SK-N-SH (cell line): ENCODE measurements at regions not wholly inside any gene's neighbourhood (a gene's known extent, or its start where the extent isn't known, plus 50 kb on each side); places are given as distances from the start of the nearest gene placed in this dataset.

Source experiments
- CTCF ChIA-PET: fragments of 300-600, 350-600 bp; formaldehyde crosslinking; extraction: SDS; loops from one replicate; lab custom pipeline; 2021; lab: Yijun Ruan, JAX
- POLR2A ChIA-PET: fragments of 350-600 bp; sonication (Branson Sonifier 250); formaldehyde crosslinking; extraction: SDS; loops from one replicate; lab custom pipeline; 2020; ENCODE audit warnings: antibody characterized with exemption, inconsistent platforms; lab: Yijun Ruan, JAX
- DNase-seq: peaks from one replicate; pipeline ENCODE4 v3.0.0; 2012
- H2AFZ ChIP-seq: fragments of 200-600 bp; sonication (generic); 2 replicates; pipeline ENCODE4 v1.8.1; 2016; ENCODE audit warnings: antibody characterized with exemption, mild to moderate bottlenecking, low read depth
- H3F3A ChIP-seq: fragments of 200-600 bp; sonication (generic); replicated peaks from 2 replicates; pipeline ENCODE3; 2016; ENCODE audit warnings: antibody characterized with exemption, mild to moderate bottlenecking; ENCODE audit not compliant: insufficient read depth
- H3K27ac ChIP-seq, 2 experiments: fragments of 200-500 bp in 1 of 2; fragments of 200-600 bp in 1 of 2; sonication (Bioruptor generic) in 1 of 2; sonication (generic), shearing (Covaris generic) in 1 of 2; 2 replicates each; pipeline versions ENCODE4 v1.5.1 to v1.6.1; 2014 to 2016; ENCODE audit warnings: low read depth in 2 of 2, inconsistent platforms in 1 of 2, low read length in 1 of 2, mild to moderate bottlenecking in 1 of 2, mixed read lengths in 1 of 2
- H3K27me3 ChIP-seq: fragments of 200-600 bp; sonication (generic), shearing (Covaris generic); 2 replicates; pipeline ENCODE4 v1.6.1; 2016; ENCODE audit warnings: mixed run types; ENCODE audit not compliant: insufficient read depth
- H3K36me3 ChIP-seq, 2 experiments: fragments of 200-500 bp in 1 of 2; fragments of 200-600 bp in 1 of 2; sonication (Bioruptor generic) in 1 of 2; sonication (generic) in 1 of 2; replicated peaks in 1 of 2; 2 replicates each; pipeline versions ENCODE3 to v1.5.1; 2014 to 2016; ENCODE audit warnings: low read length in 1 of 2, mild to moderate bottlenecking in 1 of 2; ENCODE audit not compliant: insufficient read depth in 2 of 2, control insufficient read depth in 1 of 2
- H3K4me1 ChIP-seq, 2 experiments: fragments of 200-500 bp in 1 of 2; fragments of 200-600 bp in 1 of 2; sonication (Bioruptor generic) in 1 of 2; sonication (generic), shearing (Covaris generic) in 1 of 2; 2 replicates each; pipeline versions ENCODE4 v1.5.1 to v1.6.1; 2014 to 2016; ENCODE audit warnings: low read depth in 1 of 2, low read length in 1 of 2, mixed run types in 1 of 2; ENCODE audit not compliant: insufficient read depth in 2 of 2, control insufficient read depth in 1 of 2
- H3K4me2 ChIP-seq: fragments of 200-600 bp; sonication (generic), shearing (Covaris generic); 2 replicates; pipeline ENCODE4 v1.6.1; 2017; ENCODE audit warnings: mixed run types
- H3K4me3 ChIP-seq, 2 experiments: fragments of 200-500 bp in 1 of 2; fragments of 200-600 bp in 1 of 2; sonication (Bioruptor generic) in 1 of 2; sonication (generic), shearing (Covaris generic) in 1 of 2; 2 replicates each; pipeline versions ENCODE4 v1.5.1 to v1.8.1; 2014 to 2016; ENCODE audit warnings: low read depth in 2 of 2, inconsistent platforms in 1 of 2, low read length in 1 of 2, mild to moderate bottlenecking in 1 of 2, mixed read lengths in 1 of 2, moderate library complexity in 1 of 2
- H3K79me2 ChIP-seq: fragments of 200-600 bp; sonication (generic); 2 replicates; pipeline ENCODE4 v1.8.1; 2017; ENCODE audit warnings: mild to moderate bottlenecking; ENCODE audit not compliant: insufficient read depth
- H3K9ac ChIP-seq: fragments of 200-600 bp; sonication (generic); 2 replicates; pipeline ENCODE4 v1.6.1; 2017; ENCODE audit warnings: mixed run types
- H3K9me2 ChIP-seq: fragments of 200-600 bp; sonication (generic); 2 replicates; pipeline ENCODE4 v1.6.1; 2017; ENCODE audit warnings: mixed run types
- H3K9me3 ChIP-seq: fragments of 200-600 bp; sonication (generic); 2 replicates; pipeline ENCODE4 v1.6.1; 2017; ENCODE audit warnings: mixed run types, mild to moderate bottlenecking, moderate library complexity
- H4K20me1 ChIP-seq: fragments of 200-600 bp; sonication (generic); 2 replicates; pipeline ENCODE4 v1.6.1; 2017; ENCODE audit warnings: mild to moderate bottlenecking, mixed run types; ENCODE audit not compliant: insufficient read depth
- EZH2phosphoT487 ChIP-seq: fragments of 200-600 bp; sonication (generic); IDR thresholded peaks from 2 replicates; pipeline ENCODE4 v1.6.1; 2017; ENCODE audit warnings: low read depth, mixed run types, mild to moderate bottlenecking, antibody characterized with exemption, moderate library complexity, borderline replicate concordance
- FOSL2 ChIP-seq: IDR thresholded peaks from 2 replicates; pipeline ENCODE4 v1.4.0; 2012; ENCODE audit warnings: low read depth, mild to moderate bottlenecking, moderate library complexity, borderline replicate concordance
- FOXM1 ChIP-seq: IDR thresholded peaks from 2 replicates; pipeline ENCODE4 v1.4.0; 2012; ENCODE audit warnings: low read depth, mild to moderate bottlenecking
- GABPA ChIP-seq: IDR thresholded peaks from 2 replicates; pipeline ENCODE4 v1.4.0; 2012; ENCODE audit warnings: low read depth, mild to moderate bottlenecking
- GATA2 ChIP-seq: sonication (generic); formaldehyde crosslinking; IDR thresholded peaks from 2 replicates; pipeline ENCODE4 v1.5.0; 2020; ENCODE audit warnings: mild to moderate bottlenecking, missing genetic modification reagents
- JUND ChIP-seq: IDR thresholded peaks from 2 replicates; pipeline ENCODE4 v1.4.0; 2012
- POLR2AphosphoS5 ChIP-seq: IDR thresholded peaks from 2 replicates; pipeline ENCODE4 v1.6.1; 2012; ENCODE audit warnings: low read depth, low read length
- RAD21 ChIP-seq: IDR thresholded peaks from 2 replicates; pipeline ENCODE4 v1.6.1; 2012; ENCODE audit warnings: mild to moderate bottlenecking, low read length
- RCOR1 ChIP-seq: fragments of 150-350 bp; IDR thresholded peaks from 2 replicates; pipeline ENCODE4 v1.6.1; 2017; ENCODE audit warnings: antibody characterized with exemption, low read length
- SIN3A ChIP-seq: IDR thresholded peaks from 2 replicates; pipeline ENCODE4 v1.6.1; 2012; ENCODE audit warnings: low read depth, mild to moderate bottlenecking, low read length, moderate library complexity, borderline replicate concordance
- SMC3 ChIP-seq: IDR thresholded peaks from 2 replicates; pipeline ENCODE4 v1.6.1; 2012; ENCODE audit warnings: low read depth, low read length, improper control_type of control experiment
- TAF1 ChIP-seq: IDR thresholded peaks from 2 replicates; pipeline ENCODE4 v1.6.1; 2012; ENCODE audit warnings: low read depth, mild to moderate bottlenecking, low read length, moderate library complexity, borderline replicate concordance
- TCF12 ChIP-seq: IDR thresholded peaks from 2 replicates; pipeline ENCODE4 v1.4.0; 2012
- TEAD4 ChIP-seq: IDR thresholded peaks from 2 replicates; pipeline ENCODE4 v1.4.0; 2012; ENCODE audit warnings: mild to moderate bottlenecking, borderline replicate concordance; ENCODE audit not compliant: insufficient read depth
- YY1 ChIP-seq: IDR thresholded peaks from 2 replicates; pipeline ENCODE4 v1.4.0; 2012; ENCODE audit warnings: low read depth, mild to moderate bottlenecking
- TF ChIP-seq, protein P1 (sequence below): IDR thresholded peaks from 2 replicates; pipeline ENCODE4 v1.4.0; 2012; ENCODE audit warnings: low read depth

DNA sequence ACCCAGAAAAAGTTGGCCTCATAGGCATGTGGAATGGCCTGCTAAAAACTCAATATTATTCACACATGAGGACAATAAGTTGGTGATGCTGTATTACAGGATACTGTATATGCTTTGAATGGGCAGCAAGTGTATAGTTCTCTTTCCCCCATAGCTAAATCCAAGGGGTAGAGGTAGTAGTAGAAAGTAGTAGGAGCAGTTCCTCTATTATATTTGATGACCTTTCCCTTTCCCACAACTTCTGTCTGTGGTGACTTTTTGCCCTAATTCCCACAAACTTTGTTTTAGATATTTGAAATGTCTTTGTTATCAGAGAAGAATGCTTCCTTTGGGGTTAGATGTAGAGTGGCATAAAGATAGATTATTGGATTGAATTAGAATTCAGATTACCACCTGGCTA lies 154.0 kb upstream of the STEAP4 start:
- no peak for DNase-seq

DNA sequence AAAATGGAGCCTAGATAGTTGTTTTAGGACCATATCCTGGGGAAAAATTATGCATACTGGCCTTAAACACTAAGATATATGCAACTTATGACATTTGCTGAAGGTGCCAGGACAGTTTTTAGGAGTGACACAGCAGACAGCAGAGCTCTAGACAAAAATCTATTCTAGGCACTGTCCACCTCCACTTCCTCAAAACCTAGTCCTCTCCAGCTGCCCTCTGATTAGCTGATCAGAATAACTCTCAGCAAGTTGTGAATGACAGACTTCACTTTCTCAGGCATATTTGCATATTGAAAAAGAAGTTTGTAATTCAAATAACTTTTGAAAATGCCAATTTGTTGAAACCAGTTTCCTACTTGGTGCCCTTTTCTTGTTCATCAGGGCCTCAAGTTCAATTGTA lies 152.3 kb upstream of the STEAP4 start:
- ChIA-PET CTCF (interaction anchor here (1.0 kb wide), 1 partner anchor 215 kb away, joined by 3 read pairs; no protein-coding TSS in a partner anchor), POLR2A (no interaction called here)
- H2AFZ ChIP-seq, result no peak overlapping the region
- H3K27me3 ChIP-seq, result no peaks in the 10 kb centered on the region
- H3K4me3 ChIP-seq, result no peak overlapping the region
- no peaks in the 10 kb centered on the region for H4K20me1 ChIP-seq
- H3K9me3 ChIP-seq, result no peaks in the 10 kb centered on the region
- H3K4me1 ChIP-seq, result no peaks in the 10 kb centered on the region; a peak in 1 of 4 replicates
- TF ChIP-seq TAF1 (no peak), TEAD4 (no peak), JUND (no peak), SMC3 (no peak)
- DNase-seq, result no peak
- H3F3A ChIP-seq, result no peaks in the 10 kb centered on the region
- no peak overlapping the region for H3K27ac ChIP-seq
- no peaks in the 10 kb centered on the region for H3K36me3 ChIP-seq
- no peaks in the 10 kb centered on the region for H3K79me2 ChIP-seq
- no peak overlapping the region for H3K9ac ChIP-seq
- no peaks in the 10 kb centered on the region for H3K9me2 ChIP-seq
- no peak overlapping the region for H3K4me2 ChIP-seq

More for the DNA sequence above, 154.0 kb upstream of the STEAP4 start:
- Histone ChIP-seq H3K9ac (no peak overlapping the region), H3F3A (no peaks in the 10 kb centered on the region), H3K4me3 (no peak overlapping the region), H3K9me2 (no peaks in the 10 kb centered on the region), H2AFZ (no peak overlapping the region), H3K79me2 (no peaks in the 10 kb centered on the region), H4K20me1 (no peaks in the 10 kb centered on the region), H3K27me3 (no peaks in the 10 kb centered on the region), H3K9me3 (no peaks in the 10 kb centered on the region), H3K27ac (no peak overlapping the region), H3K36me3 (no peaks in the 10 kb centered on the region), H3K4me2 (no peak overlapping the region), H3K4me1 (no peaks in the 10 kb centered on the region; a peak in 1 of 4 replicates)
- TF ChIP-seq RCOR1 (no peak), FOXM1 (no peak), FOSL2 (no peak), POLR2AphosphoS5 (no peak), EZH2phosphoT487 (no peak), RAD21 (no peak), YY1 (no peak), GABPA (no peak), TCF12 (no peak), SIN3A (no peak)
- TF ChIP-seq, protein P1, sequence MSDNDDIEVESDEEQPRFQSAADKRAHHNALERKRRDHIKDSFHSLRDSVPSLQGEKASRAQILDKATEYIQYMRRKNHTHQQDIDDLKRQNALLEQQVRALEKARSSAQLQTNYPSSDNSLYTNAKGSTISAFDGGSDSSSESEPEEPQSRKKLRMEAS, result no peak
- ChIA-PET CTCF (no interaction called here), POLR2A (interaction anchor here (0.6 kb wide), 1 partner anchor 602 kb away, joined by 3 read pairs; no protein-coding TSS in a partner anchor)

DNA sequence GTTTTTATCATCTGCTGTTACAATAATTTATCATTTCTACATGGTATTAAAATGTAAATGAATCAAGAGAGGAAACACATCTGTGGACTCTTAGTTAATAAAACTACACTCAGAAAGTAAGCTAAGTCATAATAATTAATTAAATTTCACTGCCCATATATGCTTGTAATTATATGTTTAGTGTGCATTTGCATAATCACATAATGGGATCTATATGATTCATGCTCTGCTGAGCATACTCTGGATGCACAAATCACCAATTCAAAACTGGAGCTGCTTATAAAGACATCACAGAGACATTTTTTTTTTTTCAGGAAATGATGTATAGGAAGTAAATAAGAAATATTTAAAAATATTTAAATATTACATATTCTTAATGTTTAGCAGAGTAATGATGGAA lies 151.6 kb upstream of the STEAP4 start:
- H3K4me2 ChIP-seq, result no peak overlapping the region
- CTCF ChIA-PET, result interaction anchor here (0.7 to 1.0 kb wide), 2 partner anchors 59 to 215 kb away, joined by 3 read pairs; no protein-coding TSS in a partner anchor

More for the DNA sequence above, 151.6 kb upstream of the STEAP4 start:
- POLR2A ChIA-PET, result no interaction called here
- H3K9ac ChIP-seq, result no peak overlapping the region
- no peak overlapping the region for H3K4me3 ChIP-seq
- H3K36me3 ChIP-seq, result no peaks in the 10 kb centered on the region
- H3K9me3 ChIP-seq, result no peaks in the 10 kb centered on the region
- DNase-seq, result no peak
- no peak overlapping the region for H3K27ac ChIP-seq
- H3F3A ChIP-seq, result no peaks in the 10 kb centered on the region
- H3K27me3 ChIP-seq, result no peaks in the 10 kb centered on the region
- no peaks in the 10 kb centered on the region; a peak in 1 of 4 replicates for H3K4me1 ChIP-seq
- no peak overlapping the region for H2AFZ ChIP-seq
- no peaks in the 10 kb centered on the region for H4K20me1 ChIP-seq
- no peaks in the 10 kb centered on the region for H3K9me2 ChIP-seq
- no peaks in the 10 kb centered on the region for H3K79me2 ChIP-seq
- TF ChIP-seq JUND, result no peak
- TF ChIP-seq GABPA, result no peak
- no peak for TF ChIP-seq GATA2 (CRISPR knock-in tag)
- TF ChIP-seq, all 33 proteins: peak for 0
